OCI-M2 (cell line): ENCODE measurements at regions not wholly inside any gene's neighbourhood (a gene's known extent, or its start where the extent isn't known, plus 50 kb on each side); places are given as distances from the start of the nearest gene placed in this dataset.

Experiments used
- DNase-seq: peaks from one replicate; lab custom pipeline; 2025; ENCODE audit not compliant: unreplicated experiment; lab: John Stamatoyannopoulos, UW

DNA sequence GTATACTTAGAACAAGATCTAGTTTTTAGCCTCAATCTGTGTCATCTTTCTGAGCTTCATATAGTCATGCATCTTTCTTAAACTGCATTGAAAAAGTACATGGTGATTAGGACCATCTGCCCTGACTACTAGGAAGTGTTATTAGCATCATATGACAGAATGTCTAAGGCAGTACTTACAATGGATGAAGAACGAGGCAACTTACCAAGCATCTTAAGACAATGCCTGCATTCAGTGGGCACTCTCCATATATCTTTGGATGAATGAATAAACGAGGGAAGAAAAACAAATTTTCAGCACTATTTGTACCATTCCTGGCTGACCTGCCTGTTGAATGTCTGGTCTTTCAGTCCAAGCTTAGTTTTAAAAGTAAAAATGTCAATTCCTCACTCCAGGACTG lies 185.4 kb upstream of the EPHA3 start:
- no peak for DNase-seq

DNA sequence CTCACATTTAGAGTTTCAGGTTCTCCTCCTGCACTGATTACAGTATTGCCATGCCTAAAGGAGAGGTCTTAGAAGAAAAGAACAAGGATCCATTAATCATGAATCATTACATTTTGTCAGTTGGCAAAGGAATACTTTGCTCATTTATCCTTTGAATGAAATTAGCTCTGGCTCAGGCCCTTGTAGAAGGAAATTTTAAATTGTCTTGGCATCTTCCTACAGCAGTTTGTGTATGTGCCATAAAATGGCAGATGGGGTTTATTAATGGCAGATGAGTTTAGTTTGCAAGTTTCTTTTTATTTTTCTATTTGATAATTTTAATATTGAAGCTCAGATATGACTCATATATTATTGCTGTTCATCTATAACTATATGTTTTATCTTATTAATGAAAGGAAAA lies 181.2 kb upstream of the EPHA3 start:
- no peak for DNase-seq

- no peak for DNase-seq
Observed at GRCh38 chr3:88930611-88931010, 176.8 kb upstream of the EPHA3 start.

DNA sequence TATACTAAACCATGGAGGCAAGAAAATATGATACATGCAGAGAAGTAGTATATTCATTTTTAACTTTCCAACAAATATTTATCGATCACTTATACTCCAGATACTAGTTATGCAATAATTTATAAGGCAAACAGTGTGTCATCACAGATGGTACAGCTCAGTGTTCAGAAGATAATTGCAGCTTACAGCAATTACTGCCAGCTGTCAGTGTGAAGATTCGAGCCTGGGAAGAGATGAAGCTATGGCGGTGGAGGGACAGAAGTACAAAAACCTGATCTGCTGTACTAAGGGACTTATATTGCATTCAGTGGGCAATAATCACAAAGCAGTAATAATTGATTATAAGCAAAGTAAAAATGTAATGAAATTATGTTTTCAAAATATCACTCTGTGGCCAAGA lies 170.6 kb upstream of the EPHA3 start:
- no peak for DNase-seq

DNA sequence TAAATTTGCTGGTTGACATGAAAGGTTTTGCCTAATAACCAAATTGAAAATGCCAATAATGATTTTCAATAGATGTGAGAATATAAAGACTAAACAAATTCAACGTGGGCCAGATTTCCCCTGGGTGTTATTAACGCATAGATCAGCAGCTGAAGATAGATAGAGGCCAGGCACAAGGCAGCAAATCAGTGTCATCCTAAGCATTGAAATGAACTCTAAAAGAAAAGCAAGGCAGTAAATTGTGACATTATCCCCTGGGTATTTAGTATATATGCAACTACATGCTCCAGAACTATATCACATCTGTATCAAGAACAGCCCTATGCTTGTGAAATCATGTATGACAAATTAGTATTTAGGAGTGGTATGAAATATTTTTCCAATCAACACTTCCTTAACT lies 167.1 kb upstream of the EPHA3 start:
- no peak for DNase-seq

- no peak for DNase-seq
Observed at GRCh38 chr3:88947013-88947412, 160.4 kb upstream of the EPHA3 start.

DNA sequence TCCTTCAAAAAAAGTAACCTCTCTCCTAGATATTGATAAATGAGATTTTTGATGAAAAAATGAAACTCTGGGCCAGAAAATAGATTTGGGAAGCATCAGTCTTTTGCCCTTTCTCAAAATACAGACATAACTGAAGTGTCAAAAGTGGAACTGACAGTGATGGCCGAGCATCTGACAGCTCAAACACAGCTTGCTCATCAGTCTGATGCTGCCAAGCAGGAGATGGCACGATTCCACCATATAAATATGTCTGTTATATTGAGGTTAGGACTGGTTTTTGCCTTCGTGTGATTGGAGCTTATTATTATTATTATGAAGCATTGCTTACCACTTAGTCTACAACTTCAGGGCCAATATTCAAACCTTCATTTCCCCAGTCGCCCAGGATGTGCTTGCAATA lies 152.6 kb upstream of the EPHA3 start:
- no peak for DNase-seq

DNA sequence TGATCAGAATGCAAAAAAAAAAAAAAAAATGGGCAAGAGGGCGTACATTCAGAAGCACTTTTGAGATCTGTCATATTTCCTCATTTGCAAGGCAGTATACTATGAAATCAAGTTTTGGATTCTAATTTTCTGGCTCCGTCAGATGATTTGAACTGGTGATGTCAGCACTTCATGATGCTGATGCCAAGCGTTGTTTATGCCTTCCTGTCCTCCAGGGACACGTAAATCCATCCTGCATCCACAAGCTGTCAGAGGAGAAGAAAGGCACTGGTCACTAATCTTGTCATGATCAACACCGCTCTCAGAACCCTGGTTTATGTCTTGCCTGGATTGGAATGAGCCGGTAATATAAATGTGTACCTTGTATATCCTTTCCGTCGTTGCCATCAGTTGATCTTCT lies 152.1 kb upstream of the EPHA3 start:
- DNase-seq: no peak

- DNase-seq: no peak
Observed at GRCh38 chr3:88957711-88958439, 149.5 kb upstream of the EPHA3 start.

DNA sequence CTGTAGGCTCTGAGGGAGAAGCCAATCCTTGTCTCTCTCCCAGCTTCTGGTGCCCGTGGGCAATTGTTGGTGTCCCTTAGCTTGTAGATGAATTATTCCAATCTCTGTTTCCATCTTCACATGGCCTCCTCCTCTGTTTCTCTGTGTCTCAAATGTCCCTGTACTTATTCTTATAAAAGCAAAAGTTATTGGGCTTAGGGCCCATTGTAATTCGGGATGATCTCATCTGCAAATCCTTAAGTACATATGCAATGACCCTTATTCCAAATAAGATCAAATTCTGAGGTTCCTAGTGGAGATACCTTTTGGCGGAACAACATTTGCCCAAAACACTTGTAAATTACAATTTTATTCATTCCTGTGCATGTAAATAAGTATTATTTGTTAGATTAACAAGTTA lies 147.4 kb upstream of the EPHA3 start:
- DNase-seq: no peak

- no peak for DNase-seq
Observed at GRCh38 chr3:88963003-88963402, 144.4 kb upstream of the EPHA3 start.

DNA sequence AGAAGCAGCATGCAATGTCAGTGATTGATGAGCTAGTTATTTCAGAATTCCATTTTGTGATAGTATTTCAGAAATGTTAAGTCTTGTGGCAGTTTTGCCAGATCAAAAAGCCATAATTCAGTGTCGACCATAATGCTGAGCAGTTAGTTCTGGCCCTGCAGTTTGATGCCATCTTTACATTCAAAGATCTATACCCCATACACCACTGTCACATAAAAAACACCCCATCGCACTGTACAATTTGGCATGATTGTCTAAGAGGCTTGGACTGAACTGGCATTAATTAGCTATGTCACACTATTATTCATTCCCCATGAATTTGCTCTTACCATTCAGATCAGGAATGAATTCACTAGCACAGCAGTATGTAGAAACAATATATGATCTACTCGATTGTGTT lies 127.7 kb upstream of the EPHA3 start:
- DNase-seq: no peak

DNA sequence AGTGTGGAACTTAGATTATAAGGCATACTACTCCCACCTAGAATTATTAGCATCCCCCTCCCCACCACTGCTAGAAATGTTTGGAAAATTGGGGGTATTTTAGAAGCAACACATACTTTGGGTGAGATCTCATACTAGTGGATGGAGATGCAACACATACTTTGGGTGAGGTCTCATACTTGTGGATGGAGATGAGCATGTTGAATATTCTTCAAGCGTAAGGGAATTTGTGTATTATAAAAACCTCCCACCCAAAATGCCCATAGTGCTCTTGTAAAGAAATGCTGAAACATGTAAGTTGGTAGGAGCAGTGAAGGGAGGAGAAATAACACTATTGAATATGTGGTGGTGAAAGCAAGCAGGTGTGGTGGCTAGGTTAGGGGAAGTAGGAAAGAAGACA lies 124.0 kb upstream of the EPHA3 start:
- DNase-seq: no peak

GRCh38 chr3:88984256-88984655 lies 123.2 kb upstream of the EPHA3 start:
- DNase-seq: no peak

GRCh38 chr3:88984832-88985231 lies 122.6 kb upstream of the EPHA3 start:
- no peak for DNase-seq

DNA sequence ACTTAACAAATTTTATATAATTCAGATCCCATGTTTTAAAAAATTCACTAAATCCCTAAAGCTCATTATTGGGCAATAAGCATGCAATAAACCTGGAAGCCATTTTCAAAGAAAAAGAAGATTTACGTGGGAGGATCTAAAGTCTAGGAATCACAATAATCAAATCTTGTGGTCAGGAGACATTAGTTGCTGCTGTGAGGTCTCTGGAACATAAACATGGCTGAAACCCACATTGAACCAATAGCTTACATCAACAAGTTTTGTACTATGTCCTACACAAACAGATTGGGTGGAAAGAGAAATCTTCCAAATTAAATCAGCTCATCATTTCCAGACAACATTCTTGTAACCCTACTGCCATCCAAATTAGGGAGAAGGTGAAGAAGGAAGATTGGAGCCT lies 121.9 kb upstream of the EPHA3 start:
- no peak for DNase-seq

- no peak for DNase-seq
Observed at GRCh38 chr3:88986834-88987233, 120.6 kb upstream of the EPHA3 start.

GRCh38 chr3:88987776-88988175 lies 119.6 kb upstream of the EPHA3 start:
- DNase-seq: no peak

- no peak for DNase-seq
Observed at GRCh38 chr3:88988906-88989305, 118.5 kb upstream of the EPHA3 start.

DNA sequence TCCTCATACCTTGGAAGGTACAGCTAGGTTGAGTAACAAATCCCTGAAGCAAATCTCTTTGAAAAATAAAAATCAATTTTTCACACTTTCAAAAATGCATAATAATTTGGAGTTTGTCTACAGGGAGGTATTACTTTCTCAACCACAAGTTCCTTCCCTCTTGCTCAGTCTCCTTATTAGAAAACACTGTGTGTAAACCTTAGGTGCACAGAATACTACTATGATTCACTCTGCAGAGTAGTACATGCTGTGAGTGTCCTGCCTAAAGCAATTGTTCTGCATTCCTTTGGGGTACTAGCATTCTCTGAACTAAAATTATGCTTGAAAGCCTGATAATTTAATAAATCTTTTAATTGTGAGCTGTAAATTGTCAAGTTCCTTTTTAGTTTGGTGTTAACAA lies 115.9 kb upstream of the EPHA3 start:
- no peak for DNase-seq

- DNase-seq: no peak
Observed at GRCh38 chr3:88996691-88997090, 110.7 kb upstream of the EPHA3 start.

DNA sequence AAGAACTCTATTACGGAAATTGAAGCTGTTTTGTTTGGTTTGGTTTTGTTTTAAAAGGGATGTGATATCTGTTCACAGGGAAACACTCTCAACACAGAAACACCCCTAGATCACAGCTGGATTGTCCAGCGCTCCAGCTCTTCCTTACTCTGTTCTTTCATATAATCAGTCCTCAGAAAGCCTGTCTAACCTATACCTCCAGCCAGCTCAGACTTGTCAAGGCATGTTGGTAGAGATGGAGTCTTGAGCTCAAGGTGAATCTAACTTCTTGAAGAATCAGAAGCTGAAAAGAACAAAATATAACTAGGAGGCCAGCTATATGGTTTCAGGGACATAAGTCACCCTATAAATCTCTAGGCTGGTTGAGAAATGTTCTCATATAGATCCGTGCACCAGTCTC lies 110.2 kb upstream of the EPHA3 start:
- DNase-seq: no peak

GRCh38 chr3:89000886-89001285 lies 106.5 kb upstream of the EPHA3 start:
- no peak for DNase-seq

- DNase-seq: no peak
Observed at GRCh38 chr3:89002191-89002590, 105.2 kb upstream of the EPHA3 start.
